Stimulated activated CD8-positive, alpha-beta memory T cell treated with anti-CD3 and anti-CD28 coated beads, Interleukin-15, amount 100 ng/mL, for 24 hours (primary cell): ENCODE measurements at regions not wholly inside any gene's neighbourhood (a gene's known extent, or its start where the extent isn't known, plus 50 kb on each side); places are given as distances from the start of the nearest gene placed in this dataset.
"Not testable (repeated sequence)": the region's sequence is repeated elsewhere in the genome, so short reads cannot be mapped to it uniquely, and the experiment has no call there.

Experiments used
- DNase-seq: peaks from one replicate; pipeline ENCODE4 v3.0.0-alpha.2; 2020; ENCODE audit warnings: low read depth

GRCh38 chr2:111365986-111366640 lies 245.4 kb downstream of the BCL2L11 start:
- not testable (repeated sequence) for DNase-seq

GRCh38 chr2:111366641-111367029 lies 245.9 kb downstream of the BCL2L11 start:
- DNase-seq: not testable (repeated sequence)

GRCh38 chr2:111367080-111367479 lies 246.4 kb downstream of the BCL2L11 start:
- DNase-seq: not testable (repeated sequence)

GRCh38 chr2:111367871-111368270 lies 247.2 kb downstream of the BCL2L11 start:
- DNase-seq: not testable (repeated sequence)

- not testable (repeated sequence) for DNase-seq
These were observed 247.6 kb downstream of the BCL2L11 start for GRCh38 chr2:111368288-111368687.

- not testable (repeated sequence) for DNase-seq
These were observed 252.3 kb downstream of the BCL2L11 start for GRCh38 chr2:111373060-111373459.

GRCh38 chr2:111373989-111374388 lies 253.3 kb downstream of the BCL2L11 start:
- DNase-seq: not testable (repeated sequence)

GRCh38 chr2:111374734-111375133 lies 254.0 kb downstream of the BCL2L11 start:
- not testable (repeated sequence) for DNase-seq

GRCh38 chr2:111375320-111375883 lies 254.7 kb downstream of the BCL2L11 start:
- not testable (repeated sequence) for DNase-seq

- DNase-seq: not testable (repeated sequence)
These were observed 255.7 kb downstream of the BCL2L11 start for GRCh38 chr2:111376272-111376970.

- DNase-seq: not testable (repeated sequence)
These were observed 256.2 kb downstream of the BCL2L11 start for GRCh38 chr2:111376971-111377352.

GRCh38 chr2:111377386-111377959 lies 256.8 kb downstream of the BCL2L11 start:
- not testable (repeated sequence) for DNase-seq

- not testable (repeated sequence) for DNase-seq
These were observed 257.6 kb downstream of the BCL2L11 start for GRCh38 chr2:111378348-111378747.

- DNase-seq: not testable (repeated sequence)
These were observed 260.2 kb downstream of the BCL2L11 start for GRCh38 chr2:111380733-111381439.

GRCh38 chr2:111381530-111382306 lies 261.0 kb downstream of the BCL2L11 start:
- not testable (repeated sequence) for DNase-seq

- DNase-seq: not testable (repeated sequence)
These were observed 261.8 kb downstream of the BCL2L11 start for GRCh38 chr2:111382507-111382906.

GRCh38 chr2:111383311-111383710 lies 262.6 kb downstream of the BCL2L11 start:
- not testable (repeated sequence) for DNase-seq

- not testable (repeated sequence) for DNase-seq
These were observed 264.7 kb downstream of the BCL2L11 start for GRCh38 chr2:111385226-111385957.

- not testable (repeated sequence) for DNase-seq
These were observed 269.9 kb downstream of the BCL2L11 start for GRCh38 chr2:111390605-111391004.

- DNase-seq: peak; percentile 23
These were observed 274.8 kb downstream of the BCL2L11 start for GRCh38 chr2:111395350-111396128.
